AG09309 (cell line): ENCODE measurements at regions not wholly inside any gene's neighbourhood (a gene's known extent, or its start where the extent isn't known, plus 50 kb on each side); places are given as distances from the start of the nearest gene placed in this dataset.

Experiments used
- DNase-seq: peaks from one replicate; pipeline ENCODE4 v3.0.0-alpha.2; 2010; ENCODE audit warnings: low read depth
- H3K4me3 ChIP-seq: 2 replicates; pipeline ENCODE4 v1.5.1; 2011; ENCODE audit warnings: mild to moderate bottlenecking, low read depth, low read length, moderate library complexity; ENCODE audit not compliant: control insufficient read depth
- TF ChIP-seq, protein P1 (sequence below): IDR thresholded peaks from 2 replicates; pipeline ENCODE4 v1.5.1; 2011; ENCODE audit warnings: mild to moderate bottlenecking, low read depth, low read length, inconsistent platforms; ENCODE audit not compliant: insufficient read depth, control insufficient read depth; ENCODE audit errors: missing control alignments

DNA sequence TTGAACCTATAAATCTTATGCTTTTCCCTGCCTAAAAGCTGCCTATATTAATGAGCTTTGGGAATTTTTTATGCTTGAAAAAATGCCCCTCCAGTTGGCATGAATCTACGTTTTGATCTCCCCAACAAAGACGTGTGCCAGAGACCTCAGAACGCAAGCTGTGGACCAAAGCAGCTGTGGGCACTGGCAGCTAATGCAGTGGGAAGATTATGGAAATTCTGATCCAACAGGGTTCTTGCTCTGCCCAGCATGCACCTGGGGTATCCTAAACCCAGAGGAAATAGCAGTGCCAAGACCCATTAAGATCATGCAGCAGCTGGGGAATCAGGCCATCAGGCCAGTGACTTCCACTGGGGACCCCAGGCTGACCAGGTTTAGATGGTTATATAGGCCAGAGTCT lies 423.0 kb downstream of the ZBBX start:
- TF ChIP-seq, protein P1, sequence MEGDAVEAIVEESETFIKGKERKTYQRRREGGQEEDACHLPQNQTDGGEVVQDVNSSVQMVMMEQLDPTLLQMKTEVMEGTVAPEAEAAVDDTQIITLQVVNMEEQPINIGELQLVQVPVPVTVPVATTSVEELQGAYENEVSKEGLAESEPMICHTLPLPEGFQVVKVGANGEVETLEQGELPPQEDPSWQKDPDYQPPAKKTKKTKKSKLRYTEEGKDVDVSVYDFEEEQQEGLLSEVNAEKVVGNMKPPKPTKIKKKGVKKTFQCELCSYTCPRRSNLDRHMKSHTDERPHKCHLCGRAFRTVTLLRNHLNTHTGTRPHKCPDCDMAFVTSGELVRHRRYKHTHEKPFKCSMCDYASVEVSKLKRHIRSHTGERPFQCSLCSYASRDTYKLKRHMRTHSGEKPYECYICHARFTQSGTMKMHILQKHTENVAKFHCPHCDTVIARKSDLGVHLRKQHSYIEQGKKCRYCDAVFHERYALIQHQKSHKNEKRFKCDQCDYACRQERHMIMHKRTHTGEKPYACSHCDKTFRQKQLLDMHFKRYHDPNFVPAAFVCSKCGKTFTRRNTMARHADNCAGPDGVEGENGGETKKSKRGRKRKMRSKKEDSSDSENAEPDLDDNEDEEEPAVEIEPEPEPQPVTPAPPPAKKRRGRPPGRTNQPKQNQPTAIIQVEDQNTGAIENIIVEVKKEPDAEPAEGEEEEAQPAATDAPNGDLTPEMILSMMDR = no peak
- H3K4me3 ChIP-seq = no peak overlapping the region
- no peak for DNase-seq

DNA sequence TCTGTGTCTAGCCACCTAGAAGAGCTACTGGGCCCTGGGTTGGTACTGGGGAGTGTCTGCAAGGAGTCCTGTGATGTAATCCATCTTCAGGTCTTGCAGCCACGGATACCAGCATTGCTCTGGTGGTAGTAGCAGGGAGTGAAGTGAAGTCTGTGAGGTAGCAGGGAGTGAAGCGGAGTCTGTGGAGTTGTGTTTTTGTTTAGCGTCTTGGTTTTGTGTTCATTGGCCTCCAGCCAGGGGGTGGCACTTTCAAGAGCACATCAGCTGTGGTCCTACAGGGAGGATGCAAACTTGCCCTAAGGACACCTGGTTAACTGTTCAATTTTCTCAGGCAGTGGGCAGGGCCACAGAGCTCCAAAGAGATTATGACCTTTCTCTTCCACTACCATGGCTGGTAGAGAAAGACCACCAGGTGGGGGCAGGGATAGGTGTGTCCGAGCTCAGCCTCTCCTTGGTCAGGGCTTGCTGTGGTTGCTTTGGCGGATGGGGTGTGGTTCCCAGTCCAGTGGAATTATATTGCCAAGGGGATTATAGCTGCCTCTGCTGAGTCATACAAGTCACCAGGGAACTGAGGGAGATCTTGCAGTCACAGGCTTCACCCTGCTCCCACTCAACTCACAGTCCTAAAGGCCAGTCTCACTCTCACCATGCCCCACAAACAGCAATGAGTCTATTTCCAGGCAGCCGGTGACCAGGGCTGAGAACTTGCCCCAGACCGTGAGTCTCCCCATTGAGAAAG lies 424.7 kb downstream of the ZBBX start:
- H3K4me3 ChIP-seq = no peak overlapping the region
- TF ChIP-seq, protein P1 = no peak
- DNase-seq = no peak

DNA sequence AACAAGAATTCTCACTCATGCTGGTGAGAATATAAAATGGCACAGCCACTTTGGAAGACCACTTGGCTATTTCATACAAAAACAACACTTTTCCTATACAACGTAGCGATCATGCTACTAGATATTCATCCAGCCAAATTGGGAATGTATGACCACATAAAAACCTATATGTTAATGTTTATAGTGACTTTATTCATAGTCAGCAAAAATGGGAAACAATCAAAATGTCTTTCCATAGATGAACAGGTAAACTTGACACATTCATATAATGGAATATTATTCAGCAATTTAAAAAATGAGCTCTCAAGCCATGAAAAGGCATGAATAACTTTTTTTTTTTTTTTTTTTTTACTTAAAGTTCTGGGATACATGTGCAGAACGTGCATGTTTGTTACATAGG lies 445.2 kb downstream of the ZBBX start:
- TF ChIP-seq, protein P1 = no peak
- no peak for DNase-seq

DNA sequence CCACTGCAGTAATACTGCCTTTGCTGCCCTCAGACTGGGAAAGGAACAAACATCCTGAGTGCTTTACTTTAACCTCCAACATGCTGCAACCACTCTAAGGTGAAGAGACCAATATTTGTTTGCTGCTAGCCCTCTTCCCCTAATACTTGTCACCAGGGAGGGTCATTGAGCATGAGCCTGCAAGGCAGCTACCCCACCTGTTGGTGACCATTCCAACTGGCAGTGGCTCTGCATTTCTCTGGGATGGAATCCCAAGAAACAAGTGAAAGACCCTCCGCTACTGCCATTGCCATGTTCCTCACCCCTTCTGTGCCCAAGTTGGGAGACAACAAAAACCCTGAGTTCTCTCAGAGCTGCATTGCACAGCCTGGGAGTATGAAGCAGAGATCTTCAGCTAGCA lies 462.7 kb downstream of the ZBBX start:
- TF ChIP-seq, protein P1 = no peak
- no peak for DNase-seq
- H3K4me3 ChIP-seq = no peak overlapping the region

More for the DNA sequence above, 445.2 kb downstream of the ZBBX start:
- H3K4me3 ChIP-seq = no peak overlapping the region

- H3K4me3 ChIP-seq = no peak overlapping the region
- TF ChIP-seq, protein P1 = no peak
- DNase-seq = no peak
These were observed 477.7 kb downstream of the ZBBX start for GRCh38 chr3:166902374-166902773.

DNA sequence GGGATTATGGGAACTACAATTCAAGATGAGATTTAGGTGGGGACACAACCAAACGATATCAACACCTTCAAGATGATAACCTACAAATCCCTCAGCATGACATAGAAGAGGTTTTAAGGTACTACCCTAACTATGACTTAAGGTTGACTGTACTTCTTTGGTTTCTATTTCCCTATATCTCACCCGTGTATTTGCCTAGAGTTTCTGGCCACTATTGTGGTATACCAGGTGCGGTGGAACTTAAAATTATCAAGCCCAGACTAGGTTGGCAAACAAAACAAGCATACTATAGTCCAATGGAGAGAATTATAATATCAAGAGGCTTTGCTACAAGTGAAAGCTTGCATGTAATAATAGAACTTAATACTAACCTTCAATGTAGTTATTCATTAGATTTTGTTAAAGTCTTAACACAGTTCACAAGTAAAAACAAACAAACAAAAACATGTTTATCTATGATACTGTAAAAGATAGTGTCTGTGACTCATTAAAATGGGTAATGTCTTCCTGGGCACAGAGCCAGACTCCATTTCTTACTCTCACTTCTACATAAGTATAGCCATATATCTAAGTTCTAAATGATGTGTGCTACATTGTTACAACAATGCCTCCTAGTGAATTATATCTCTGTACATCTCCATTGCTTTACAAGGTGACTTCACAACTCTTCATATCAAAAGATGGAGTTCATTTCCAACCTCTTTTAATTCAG lies 479.1 kb downstream of the ZBBX start:
- no peak for DNase-seq
- TF ChIP-seq, protein P1 = no peak
- H3K4me3 ChIP-seq = no peak overlapping the region
